SJSA1 (cell line): ENCODE measurements at regions not wholly inside any gene's neighbourhood (a gene's known extent, or its start where the extent isn't known, plus 50 kb on each side); places are given as distances from the start of the nearest gene placed in this dataset.
"Not testable (repeated sequence)": the region's sequence is repeated elsewhere in the genome, so short reads cannot be mapped to it uniquely, and the experiment has no call there.

Experiments used
- DNase-seq, 2 experiments: peaks; one replicate each; pipeline ENCODE4 v3.0.0-alpha.2; 2015 to 2020; ENCODE audit warnings: low spot score in 2 of 2, low read depth in 1 of 2
- H3K27ac ChIP-seq: fragments of 250-450 bp; sonication (Bioruptor Pico); 2 replicates; pipeline ENCODE4 v1.5.1; 2020; ENCODE audit warnings: mild to moderate bottlenecking, moderate library complexity
- H3K27me3 ChIP-seq: fragments of 250-450 bp; sonication (Bioruptor Pico); replicated peaks from 2 replicates; pipeline ENCODE4 v1.5.1; 2020; ENCODE audit warnings: mild to moderate bottlenecking, moderate library complexity
- H3K36me3 ChIP-seq: fragments of 250-450 bp; sonication (Bioruptor Pico); 2 replicates; pipeline ENCODE4 v1.5.1; 2020; ENCODE audit warnings: mild to moderate bottlenecking
- H3K4me1 ChIP-seq: fragments of 250-450 bp; sonication (Bioruptor Pico); replicated peaks from 2 replicates; pipeline ENCODE4 v1.6.1; 2021; ENCODE audit warnings: mild to moderate bottlenecking
- H3K4me3 ChIP-seq: fragments of 250-450 bp; sonication (Bioruptor Pico); 2 replicates; pipeline ENCODE4 v1.5.1; 2020; ENCODE audit warnings: mild to moderate bottlenecking
- H3K9me3 ChIP-seq: fragments of 250-450 bp; sonication (Bioruptor Pico); replicated peaks from 2 replicates; pipeline ENCODE4 v1.5.1; 2020; ENCODE audit warnings: mild to moderate bottlenecking

DNA sequence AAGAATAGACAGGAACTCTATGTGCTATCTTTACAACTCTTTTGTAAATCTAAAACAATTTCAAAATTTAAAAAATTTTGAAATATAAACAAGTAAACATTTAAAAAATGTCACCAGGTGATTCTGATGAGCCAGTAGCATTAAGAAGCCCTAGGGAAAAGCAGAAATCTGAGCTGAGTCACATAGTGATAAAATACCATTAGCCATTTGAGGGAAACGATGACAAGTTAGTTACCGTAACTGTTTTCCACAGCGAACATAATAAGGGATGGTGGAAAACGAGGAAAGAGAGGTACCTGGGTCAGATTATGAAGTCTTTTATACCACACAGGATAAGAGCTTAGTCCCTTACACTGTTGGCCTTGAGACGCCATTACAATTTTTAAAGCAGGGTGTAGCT, 55.5 kb downstream of the PRR15 start:
- no peaks in the 10 kb centered on the region for H3K27me3 ChIP-seq
- no peak overlapping the region for H3K4me3 ChIP-seq
- no peaks in the 10 kb centered on the region for H3K36me3 ChIP-seq
- no peak for DNase-seq
- H3K9me3 ChIP-seq, result no peaks in the 10 kb centered on the region
- no peak overlapping the region for H3K27ac ChIP-seq
- peaks cover 20% of the 10 kb centered on the region for H3K4me1 ChIP-seq

DNA sequence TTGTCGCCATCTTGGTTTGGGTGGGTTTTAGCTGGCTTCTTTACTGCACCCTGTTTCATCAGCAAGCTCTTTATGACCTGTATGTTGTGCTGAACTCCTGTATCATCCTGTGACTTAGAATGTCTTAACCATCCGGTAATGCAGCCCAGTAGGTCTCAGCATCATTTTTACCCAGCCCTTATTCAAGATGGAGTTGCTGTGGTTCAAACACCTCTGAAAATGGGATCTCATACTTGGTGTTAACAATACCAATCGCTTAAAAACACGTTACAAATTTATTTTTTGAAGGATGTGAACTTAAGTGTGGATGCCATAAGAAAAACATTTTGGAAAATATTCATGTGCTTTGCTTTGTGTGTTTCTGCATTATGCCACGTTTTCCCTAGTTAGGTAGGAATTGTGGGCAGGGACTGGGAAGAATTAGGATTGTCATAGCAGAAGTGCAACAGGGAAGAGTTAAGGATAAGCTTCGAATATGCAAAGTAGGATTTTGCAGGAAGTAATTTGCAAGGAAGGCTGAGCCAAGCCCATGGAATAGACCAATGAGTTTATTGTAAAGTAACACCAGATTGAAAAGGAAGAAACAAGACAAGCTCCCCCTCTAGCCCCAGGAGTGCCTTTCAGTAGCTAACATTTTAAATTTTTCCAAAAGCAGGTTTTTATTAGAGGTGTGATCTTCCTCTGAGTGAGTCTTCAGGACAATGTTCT, 56.4 kb downstream of the PRR15 start:
- Histone ChIP-seq H3K36me3 (no peaks in the 10 kb centered on the region), H3K9me3 (no peaks in the 10 kb centered on the region), H3K4me1 (peaks cover 22% of the 10 kb centered on the region), H3K4me3 (no peak overlapping the region), H3K27ac (no peak overlapping the region), H3K27me3 (no peaks in the 10 kb centered on the region)
- no peak for DNase-seq

DNA sequence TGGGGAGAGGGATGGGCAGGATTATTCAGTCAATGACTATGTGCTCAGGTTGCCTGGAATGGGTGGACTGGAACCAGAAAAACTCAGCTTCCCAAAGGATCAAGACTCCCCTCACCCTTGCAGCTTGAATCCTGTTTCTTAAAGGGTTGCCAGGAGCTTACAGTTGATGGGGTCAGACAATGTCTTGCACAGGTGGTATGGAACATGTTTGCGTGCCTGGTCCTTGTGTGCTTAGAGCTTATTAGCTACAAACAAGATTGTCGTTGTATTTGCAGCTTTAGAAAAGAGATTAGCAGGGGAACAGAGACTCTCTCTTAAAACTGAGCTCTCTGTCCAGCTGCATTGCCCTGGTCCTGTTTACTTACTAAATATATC, 56.9 kb downstream of the PRR15 start:
- peaks cover 22% of the 10 kb centered on the region for H3K4me1 ChIP-seq
- no peak for DNase-seq
- no peaks in the 10 kb centered on the region for H3K9me3 ChIP-seq
- no peaks in the 10 kb centered on the region for H3K27me3 ChIP-seq
- H3K27ac ChIP-seq, result no peak overlapping the region
- no peak overlapping the region for H3K4me3 ChIP-seq
- no peaks in the 10 kb centered on the region for H3K36me3 ChIP-seq

DNA sequence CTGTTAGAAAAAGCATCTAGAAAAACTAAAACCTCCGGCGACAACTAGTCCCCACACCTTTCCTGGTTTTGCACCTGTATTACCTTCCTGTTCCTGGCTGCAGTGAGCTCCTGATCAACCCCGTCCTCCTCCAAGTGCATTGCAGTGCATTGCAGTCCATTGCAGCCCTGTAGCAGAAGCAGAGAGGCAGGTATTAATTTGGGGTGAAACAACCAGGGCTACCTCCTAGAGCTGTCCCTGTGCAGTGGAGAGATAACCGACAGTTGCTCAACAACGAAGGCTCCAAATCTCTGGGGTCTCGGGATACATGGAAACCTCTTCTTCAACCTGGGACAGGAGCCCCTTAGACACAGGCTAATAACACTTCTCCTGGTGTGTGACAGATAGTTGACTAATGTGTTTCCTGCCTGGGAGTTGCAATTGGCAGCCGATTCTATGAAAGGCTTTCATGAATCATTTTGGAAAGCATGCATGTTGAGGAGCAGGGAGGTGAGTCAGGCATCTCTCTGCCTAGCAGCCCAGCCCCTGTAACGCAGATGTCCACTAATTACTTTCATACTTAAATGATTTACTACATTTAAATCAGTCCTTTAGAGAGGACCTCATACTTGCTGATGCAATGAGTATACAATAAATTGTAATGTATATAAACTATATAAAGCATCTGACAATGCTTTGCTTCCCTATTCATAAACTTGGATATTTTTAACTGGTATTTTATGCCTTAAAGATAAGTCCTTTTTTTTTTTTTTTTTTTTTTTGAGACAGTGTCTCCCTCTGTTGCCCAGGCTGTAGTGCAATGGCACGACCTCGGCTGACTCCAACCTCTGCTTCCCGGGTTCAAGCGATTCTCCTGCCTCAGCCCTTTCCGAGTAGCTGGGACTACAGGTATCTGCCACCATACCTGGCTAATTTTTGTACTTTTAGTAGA, 59.0 kb downstream of the PRR15 start:
- no peaks in the 10 kb centered on the region for H3K9me3 ChIP-seq
- DNase-seq, result peak; percentile 69 to 73
- H3K4me3 ChIP-seq, result no peak overlapping the region
- H3K27me3 ChIP-seq, result no peaks in the 10 kb centered on the region
- peaks cover 22% of the 10 kb centered on the region for H3K4me1 ChIP-seq
- H3K36me3 ChIP-seq, result no peaks in the 10 kb centered on the region
- peak overlapping the region; percentile 35 for H3K27ac ChIP-seq

DNA sequence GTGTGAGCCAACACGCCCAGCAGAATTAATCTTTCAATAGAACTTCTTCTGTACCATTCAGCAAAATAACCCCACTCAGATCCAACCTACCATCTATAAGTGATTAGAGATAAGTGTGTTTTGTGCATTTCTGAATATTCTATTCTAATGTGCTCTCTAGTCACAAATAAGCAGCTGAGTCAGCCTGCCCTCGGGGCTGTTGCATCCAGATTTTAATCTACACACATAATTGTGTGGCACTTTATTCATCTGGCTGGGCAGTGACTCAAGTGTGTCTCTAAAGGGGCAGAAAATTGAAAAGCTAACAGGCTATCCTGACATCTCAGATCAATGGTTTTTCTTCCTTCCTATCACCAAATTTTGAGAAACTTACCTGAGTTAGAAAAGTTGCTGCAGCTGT, 60.3 kb downstream of the PRR15 start:
- Histone ChIP-seq H3K36me3 (no peaks in the 10 kb centered on the region), H3K4me3 (no peak overlapping the region), H3K9me3 (no peaks in the 10 kb centered on the region), H3K4me1 (peaks cover 22% of the 10 kb centered on the region), H3K27ac (no peak overlapping the region), H3K27me3 (no peaks in the 10 kb centered on the region)
- DNase-seq, result no peak

- H3K36me3 ChIP-seq, result no peaks in the 10 kb centered on the region
- H3K4me1 ChIP-seq, result peaks cover 22% of the 10 kb centered on the region
- no peak overlapping the region for H3K27ac ChIP-seq
- no peaks in the 10 kb centered on the region for H3K9me3 ChIP-seq
- no peaks in the 10 kb centered on the region for H3K27me3 ChIP-seq
- no peak for DNase-seq
- no peak overlapping the region for H3K4me3 ChIP-seq
Observed at GRCh38 chr7:29626730-29627129, 63.1 kb downstream of the PRR15 start.

DNA sequence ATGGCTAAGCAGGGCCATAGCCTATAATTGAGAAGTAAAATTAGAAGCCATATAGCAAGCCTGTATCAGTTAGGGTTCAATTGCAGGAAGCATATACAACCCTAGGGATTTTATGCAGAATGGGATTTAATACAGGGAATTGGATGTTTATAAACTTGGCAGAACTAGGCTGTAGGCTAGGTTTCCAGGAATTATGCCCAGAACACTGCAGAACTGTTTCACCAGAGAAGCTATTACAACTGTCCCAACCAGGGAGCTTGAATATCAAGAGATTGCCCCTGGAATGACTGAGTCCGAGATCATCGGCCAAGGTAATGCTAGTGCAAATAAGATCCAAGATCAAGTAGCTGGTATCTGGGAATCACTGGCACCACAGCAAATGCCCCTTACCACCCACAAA, 64.0 kb downstream of the PRR15 start:
- Histone ChIP-seq H3K27me3 (no peaks in the 10 kb centered on the region), H3K4me3 (no peak overlapping the region), H3K27ac (no peak overlapping the region), H3K36me3 (no peaks in the 10 kb centered on the region), H3K4me1 (peaks cover 14% of the 10 kb centered on the region; the same call in 1 of the 2 replicates), H3K9me3 (no peaks in the 10 kb centered on the region)
- no peak for DNase-seq

DNA sequence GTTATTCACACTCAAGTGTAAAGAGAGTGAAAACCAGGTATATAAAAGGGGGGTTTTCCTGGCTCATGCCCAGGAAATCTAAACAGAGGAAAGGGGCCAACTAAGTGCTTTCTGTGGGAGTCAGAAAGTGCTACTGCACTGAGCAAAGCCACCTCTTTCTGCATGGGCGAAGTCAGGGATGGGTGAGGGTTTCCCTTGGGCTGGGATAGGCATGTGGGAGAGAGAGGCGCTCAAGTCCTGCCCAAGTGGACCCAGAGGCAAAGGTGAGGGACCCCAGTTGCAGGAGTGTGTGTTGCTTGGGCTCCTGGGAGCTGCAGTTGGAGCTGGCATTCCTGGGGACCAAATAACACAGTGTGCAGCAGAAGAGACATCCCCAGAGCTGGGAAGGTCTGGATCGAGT, 65.9 kb downstream of the PRR15 start:
- DNase-seq, result no peak
- Histone ChIP-seq H3K4me1 (no peaks in the 10 kb centered on the region), H3K27ac (no peak overlapping the region), H3K9me3 (no peaks in the 10 kb centered on the region), H3K4me3 (no peak overlapping the region), H3K36me3 (no peaks in the 10 kb centered on the region), H3K27me3 (no peaks in the 10 kb centered on the region)

GRCh38 chr7:29635067-29636008, 71.7 kb downstream of the PRR15 start:
- peak in 1 of 2 experiments; percentile 17 for DNase-seq
- not testable (repeated sequence) for H3K27me3 ChIP-seq, H3K4me3 ChIP-seq, H3K27ac ChIP-seq, H3K9me3 ChIP-seq, H3K36me3 ChIP-seq, H3K4me1 ChIP-seq

DNA sequence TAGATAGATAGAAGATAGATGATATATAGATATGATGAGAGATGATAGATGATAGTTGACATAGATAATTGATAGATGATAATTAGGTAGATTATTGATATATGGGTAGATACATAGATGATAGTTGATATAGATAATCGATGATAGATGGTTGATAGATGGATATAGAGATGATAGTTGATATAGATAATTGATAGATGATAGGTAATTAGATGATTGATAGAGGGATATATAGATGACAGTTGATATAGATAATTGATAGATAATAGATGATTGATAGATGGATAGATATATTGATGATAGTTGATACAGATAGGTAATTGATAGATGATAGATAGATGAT, 72.3 kb downstream of the PRR15 start:
- H3K4me1 ChIP-seq, result peaks cover 7% of the 10 kb centered on the region; the same call in 1 of the 2 replicates
- H3K9me3 ChIP-seq, result no peaks in the 10 kb centered on the region
- no peak overlapping the region for H3K27ac ChIP-seq
- H3K36me3 ChIP-seq, result no peaks in the 10 kb centered on the region
- H3K27me3 ChIP-seq, result no peaks in the 10 kb centered on the region
- no peak overlapping the region for H3K4me3 ChIP-seq
- no peak for DNase-seq

DNA sequence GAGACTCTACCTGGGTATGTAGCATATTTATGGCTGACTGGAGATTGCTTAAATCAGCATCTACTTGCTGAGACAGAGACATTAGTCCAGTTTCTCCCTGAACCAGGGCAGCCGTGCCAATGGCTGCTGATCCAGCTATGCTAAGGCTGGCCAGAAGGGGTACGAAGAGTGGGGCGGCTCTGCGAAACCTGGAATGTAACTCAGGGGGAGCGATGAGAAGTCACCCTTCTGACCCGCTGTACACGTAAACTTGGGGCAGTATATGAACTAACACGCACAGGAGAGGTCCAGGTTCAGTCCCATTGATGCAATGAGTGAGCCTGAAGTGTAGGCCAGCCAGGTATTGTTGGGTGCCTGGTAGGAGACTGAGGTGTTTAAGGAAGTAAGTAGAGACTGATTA, 73.7 kb downstream of the PRR15 start:
- no peak for DNase-seq
- H3K36me3 ChIP-seq, result no peaks in the 10 kb centered on the region
- no peaks in the 10 kb centered on the region for H3K27me3 ChIP-seq
- H3K4me1 ChIP-seq, result peaks cover 7% of the 10 kb centered on the region; the same call in 1 of the 2 replicates
- H3K9me3 ChIP-seq, result no peaks in the 10 kb centered on the region
- no peak overlapping the region for H3K4me3 ChIP-seq
- H3K27ac ChIP-seq, result no peak overlapping the region

DNA sequence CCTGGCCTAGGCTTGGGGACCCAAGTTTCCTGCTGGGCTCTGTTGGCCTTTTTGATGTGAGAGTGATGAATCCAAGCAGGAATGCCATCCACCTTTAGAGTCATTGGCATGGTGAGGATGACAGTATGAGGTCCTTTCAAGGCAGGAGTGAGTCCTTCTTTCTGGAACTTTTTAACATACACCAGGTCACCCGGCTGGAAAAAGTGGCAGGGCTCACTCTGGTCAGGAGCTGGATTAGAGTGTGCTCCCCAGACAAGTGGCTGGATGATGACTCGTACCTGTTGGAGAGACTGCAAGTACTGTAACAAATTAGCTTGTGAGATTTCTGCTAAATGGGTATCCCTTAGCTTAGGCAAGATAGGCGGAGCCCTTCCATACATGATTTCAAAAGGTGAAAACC, 75.2 kb downstream of the PRR15 start:
- H3K27me3 ChIP-seq, H3K9me3 ChIP-seq, H3K36me3 ChIP-seq, H3K27ac ChIP-seq, DNase-seq, H3K4me1 ChIP-seq, H3K4me3 ChIP-seq: not testable (repeated sequence)

DNA sequence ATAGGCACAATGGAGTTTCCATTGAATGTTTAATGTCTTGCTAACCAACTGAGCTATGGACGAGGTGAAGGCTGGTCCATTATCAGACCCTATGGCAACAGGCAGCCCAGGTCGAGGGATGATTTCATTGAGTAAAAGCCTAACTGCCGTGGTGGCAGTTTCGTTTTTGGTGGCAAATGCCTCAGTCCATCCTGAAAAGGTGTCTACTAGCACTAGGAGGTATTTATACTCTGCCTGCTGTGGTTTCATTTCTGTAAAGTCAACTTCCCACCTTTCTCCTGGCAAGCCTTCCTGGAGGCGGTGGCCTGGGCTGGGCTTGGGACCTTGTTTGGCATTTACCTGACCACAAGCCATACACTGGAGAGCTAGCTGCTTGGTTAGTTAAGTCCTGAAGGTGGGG, 75.8 kb downstream of the PRR15 start:
- Histone ChIP-seq H3K36me3 (no peaks in the 10 kb centered on the region), H3K27me3 (no peaks in the 10 kb centered on the region), H3K4me1 (peaks cover 7% of the 10 kb centered on the region; the same call in 1 of the 2 replicates), H3K9me3 (no peaks in the 10 kb centered on the region), H3K27ac (no peak overlapping the region), H3K4me3 (no peak overlapping the region)
- DNase-seq, result no peak
